T-helper 1 cell treated with Interleukin-12 subunit alpha and Interleukin-12 subunit beta and Interleukin-4 antibody, amounts not matched to agents 30 μg/mL and 1 μg/mL, for 36 hours (primary cell): ENCODE measurements at regions not wholly inside any gene's neighbourhood (a gene's known extent, or its start where the extent isn't known, plus 50 kb on each side); places are given as distances from the start of the nearest gene placed in this dataset.
"Not testable (repeated sequence)": the region's sequence is repeated elsewhere in the genome, so short reads cannot be mapped to it uniquely, and the experiment has no call there.

ENCODE experiments used
- H3K27ac Mint-ChIP-seq: one replicate; pipeline ENCODE4 v1.8.0; 2021; ENCODE audit warnings: mild to moderate bottlenecking, mixed read lengths
- H3K27me3 Mint-ChIP-seq: one replicate; pipeline ENCODE4 v1.8.0; 2021; ENCODE audit warnings: low read depth, mixed read lengths
- H3K36me3 Mint-ChIP-seq: one replicate; pipeline ENCODE4 v1.8.0; 2021; ENCODE audit warnings: low read depth, mixed read lengths
- H3K4me1 Mint-ChIP-seq: one replicate; pipeline ENCODE4 v1.8.0; 2021; ENCODE audit warnings: low read depth, mixed read lengths
- H3K4me3 Mint-ChIP-seq: one replicate; pipeline ENCODE4 v1.8.0; 2021; ENCODE audit warnings: mild to moderate bottlenecking, moderate library complexity, mixed read lengths
- H3K9me3 Mint-ChIP-seq: one replicate; pipeline ENCODE4 v1.8.0; 2021; ENCODE audit warnings: mixed read lengths

DNA sequence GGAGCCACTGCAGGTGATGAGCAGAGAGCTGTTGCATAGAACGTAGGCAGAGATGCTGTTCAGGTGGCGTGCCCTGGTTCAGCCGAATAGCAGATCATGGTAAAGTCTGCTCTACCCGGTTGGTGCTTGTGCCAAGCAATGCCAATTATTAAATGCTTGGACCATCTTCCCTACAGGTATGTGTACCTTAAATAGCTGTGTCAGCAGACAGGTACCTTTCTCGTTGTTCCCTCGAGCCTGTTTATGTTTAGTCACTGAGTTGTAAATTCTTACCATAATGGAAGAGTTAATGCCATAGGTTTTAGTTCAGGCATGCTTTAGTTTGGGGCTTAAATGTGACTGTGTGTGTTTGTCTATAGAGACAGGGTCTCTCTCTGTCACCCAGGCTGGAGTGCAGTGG is 112.5 kb upstream of the CPM start:
- H3K27ac Mint-ChIP-seq: no peak overlapping the region
- no peaks in the 10 kb centered on the region for H3K4me1 Mint-ChIP-seq
- no peak overlapping the region for H3K4me3 Mint-ChIP-seq
- no peaks in the 10 kb centered on the region for H3K9me3 Mint-ChIP-seq
- no peaks in the 10 kb centered on the region for H3K36me3 Mint-ChIP-seq
- H3K27me3 Mint-ChIP-seq: no peaks in the 10 kb centered on the region

DNA sequence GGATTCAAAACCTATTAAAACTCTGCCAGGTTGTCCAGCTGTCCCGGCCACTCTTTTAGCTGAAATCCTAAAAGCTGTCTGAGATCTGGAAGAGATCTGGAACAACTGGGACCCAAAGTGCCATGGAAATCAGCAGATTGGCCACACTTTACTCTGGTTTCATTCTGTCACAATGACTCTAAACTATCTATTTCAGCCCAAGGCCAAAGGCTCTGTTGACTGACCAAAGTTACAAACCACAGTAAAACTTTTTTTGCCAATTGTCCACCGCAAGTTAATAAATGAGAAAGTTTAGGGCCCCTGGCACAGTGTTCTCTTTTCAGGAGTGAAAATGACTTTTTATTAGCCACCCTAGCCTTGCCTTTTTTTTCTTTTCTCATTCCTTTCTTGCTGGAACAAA is 113.4 kb upstream of the CPM start:
- Mint-ChIP-seq H3K27ac (no peak overlapping the region), H3K9me3 (no peaks in the 10 kb centered on the region), H3K27me3 (no peaks in the 10 kb centered on the region), H3K36me3 (peaks cover 2% of the 10 kb centered on the region), H3K4me1 (no peaks in the 10 kb centered on the region), H3K4me3 (no peak overlapping the region)

DNA sequence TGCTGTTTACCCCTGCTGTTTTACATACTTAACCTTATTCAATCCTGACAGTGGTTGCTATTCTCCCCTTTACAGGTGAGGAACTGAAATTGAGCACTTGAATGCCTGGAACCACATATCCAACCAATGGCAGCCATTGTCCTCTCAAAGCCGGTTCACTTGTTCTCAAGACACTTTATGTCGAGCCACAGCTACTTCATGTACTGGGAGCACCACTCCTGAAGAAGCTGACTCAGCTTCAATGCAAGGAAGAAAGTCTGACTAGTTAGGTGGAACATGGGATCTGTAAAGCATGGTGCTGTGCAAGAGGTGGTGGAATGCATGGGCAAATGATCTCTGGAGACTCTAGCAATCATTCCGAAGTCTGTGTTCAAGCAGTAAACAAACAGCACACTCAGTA is 113.9 kb upstream of the CPM start:
- Mint-ChIP-seq H3K9me3 (no peaks in the 10 kb centered on the region), H3K4me1 (no peaks in the 10 kb centered on the region), H3K27ac (no peak overlapping the region), H3K36me3 (peaks cover 2% of the 10 kb centered on the region), H3K4me3 (no peak overlapping the region), H3K27me3 (no peaks in the 10 kb centered on the region)

DNA sequence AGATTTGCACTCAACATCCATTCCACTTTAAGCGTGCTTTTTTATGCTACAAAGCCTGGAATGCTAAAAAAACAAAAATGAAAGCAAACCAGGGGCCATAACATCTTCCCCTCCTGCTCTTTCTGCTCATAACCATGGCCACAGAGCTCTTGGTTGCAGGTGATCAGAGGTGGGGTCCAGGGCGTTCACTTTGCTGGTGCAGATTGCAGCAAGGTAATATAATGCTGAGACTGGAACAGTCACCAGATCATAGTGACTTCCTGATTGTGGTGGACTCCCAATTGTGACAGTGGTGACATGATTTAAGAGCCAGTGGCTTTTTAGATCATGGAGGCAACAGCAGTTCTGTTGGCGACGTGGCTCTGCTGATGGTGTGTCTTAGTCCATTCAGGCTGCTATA is 115.0 kb upstream of the CPM start:
- Mint-ChIP-seq H3K36me3 (peaks cover 2% of the 10 kb centered on the region), H3K4me1 (peaks cover 7% of the 10 kb centered on the region)

DNA sequence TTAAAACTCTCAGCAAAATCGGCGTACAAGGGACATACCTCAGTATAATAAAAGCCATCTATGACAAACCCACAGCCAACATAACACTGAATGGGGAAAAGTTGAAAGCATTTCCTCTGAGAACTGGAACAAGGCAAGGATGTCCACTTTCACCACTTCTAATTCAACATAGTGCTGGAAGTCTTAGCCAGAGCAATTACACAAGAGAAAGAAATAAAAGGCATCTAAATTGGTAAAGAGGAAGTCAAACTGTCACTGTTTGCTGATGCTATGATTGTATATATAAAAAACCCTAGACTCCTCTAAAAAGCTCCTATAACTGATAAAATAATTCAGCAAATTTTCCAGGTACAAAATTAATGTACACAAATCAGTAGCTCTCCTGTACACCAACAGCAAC is 116.9 kb upstream of the CPM start:
- H3K4me1 Mint-ChIP-seq: peaks cover 11% of the 10 kb centered on the region
- H3K4me3 Mint-ChIP-seq, H3K36me3 Mint-ChIP-seq, H3K27me3 Mint-ChIP-seq, H3K27ac Mint-ChIP-seq, H3K9me3 Mint-ChIP-seq: not testable (repeated sequence)

More for the DNA sequence above, 115.0 kb upstream of the CPM start:
- no peak overlapping the region for H3K27ac Mint-ChIP-seq
- H3K9me3 Mint-ChIP-seq: no peaks in the 10 kb centered on the region
- H3K27me3 Mint-ChIP-seq: no peaks in the 10 kb centered on the region
- no peak overlapping the region for H3K4me3 Mint-ChIP-seq

DNA sequence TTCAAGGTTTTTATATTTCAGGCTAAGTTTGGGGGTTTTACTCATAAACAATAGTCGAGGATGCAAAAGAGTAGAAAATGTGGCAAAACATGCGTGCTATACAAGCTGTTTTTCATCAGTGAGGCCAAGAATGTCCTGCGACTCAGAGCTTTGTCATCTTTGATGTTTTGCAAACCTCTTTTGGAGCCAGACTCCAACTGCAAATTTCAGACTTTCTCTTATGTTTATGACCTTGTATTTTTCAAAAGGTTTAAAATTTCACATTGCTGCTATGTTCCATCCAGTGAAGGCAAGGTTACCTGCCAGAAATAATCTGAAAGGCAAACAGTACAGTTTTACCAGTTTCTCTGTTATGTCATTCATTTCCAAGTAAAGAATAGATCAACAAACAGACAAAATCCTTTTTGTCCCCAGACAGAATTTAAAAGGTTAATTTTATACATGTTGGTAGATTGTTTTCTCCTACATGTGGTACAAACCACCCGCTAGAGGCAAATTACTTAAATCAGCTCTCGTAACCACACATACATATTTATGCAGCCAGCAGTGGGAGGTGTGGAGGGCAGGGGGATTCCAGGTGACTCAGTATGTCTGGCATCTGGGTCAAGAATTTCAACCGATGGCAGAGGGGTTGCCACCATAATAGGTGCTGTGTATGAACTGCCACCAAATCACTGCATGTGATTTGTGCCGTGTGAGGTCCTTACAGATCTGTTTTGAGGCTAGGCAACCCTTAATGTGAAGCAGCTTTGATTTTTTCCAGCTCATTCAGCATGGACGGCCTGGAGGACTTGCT is 119.8 kb upstream of the CPM start:
- Mint-ChIP-seq H3K36me3 (peaks cover 2% of the 10 kb centered on the region), H3K27ac (no peak overlapping the region), H3K4me3 (no peak overlapping the region), H3K27me3 (no peaks in the 10 kb centered on the region), H3K4me1 (peaks cover 14% of the 10 kb centered on the region), H3K9me3 (no peaks in the 10 kb centered on the region)

DNA sequence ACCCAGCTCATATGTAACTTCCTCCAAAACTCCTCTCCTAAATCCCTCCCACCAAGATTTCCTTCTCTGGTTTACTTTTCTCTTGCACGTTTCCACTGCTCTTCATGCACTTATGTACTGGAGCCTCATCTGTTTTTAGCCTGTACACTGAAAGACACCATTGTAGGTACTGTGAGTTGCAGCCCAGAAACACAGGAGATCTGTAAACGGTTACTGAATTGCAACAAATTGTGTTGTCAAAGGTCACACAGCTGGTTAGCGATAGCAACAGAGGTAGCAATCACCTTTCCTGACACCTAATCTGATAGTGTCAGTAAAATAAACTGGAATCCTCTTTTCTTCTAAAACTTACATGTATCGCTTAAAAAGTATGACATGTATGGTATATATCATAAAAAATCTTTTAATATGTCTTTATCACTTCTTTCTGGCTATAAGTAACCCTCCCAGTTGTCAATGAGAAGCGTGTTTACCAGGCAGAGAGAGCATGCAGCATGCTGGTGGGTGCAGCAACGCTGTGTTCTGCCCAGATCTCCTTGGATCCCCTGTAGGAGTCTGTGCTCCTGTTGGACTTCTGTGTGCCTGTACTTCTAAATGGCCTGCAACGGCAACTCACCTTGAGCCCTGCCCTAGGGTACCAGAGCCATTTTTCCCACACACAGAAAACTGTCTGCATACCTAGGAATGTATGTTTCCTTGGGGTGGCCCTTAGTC is 121.5 kb upstream of the CPM start:
- no peak overlapping the region for H3K27ac Mint-ChIP-seq

DNA sequence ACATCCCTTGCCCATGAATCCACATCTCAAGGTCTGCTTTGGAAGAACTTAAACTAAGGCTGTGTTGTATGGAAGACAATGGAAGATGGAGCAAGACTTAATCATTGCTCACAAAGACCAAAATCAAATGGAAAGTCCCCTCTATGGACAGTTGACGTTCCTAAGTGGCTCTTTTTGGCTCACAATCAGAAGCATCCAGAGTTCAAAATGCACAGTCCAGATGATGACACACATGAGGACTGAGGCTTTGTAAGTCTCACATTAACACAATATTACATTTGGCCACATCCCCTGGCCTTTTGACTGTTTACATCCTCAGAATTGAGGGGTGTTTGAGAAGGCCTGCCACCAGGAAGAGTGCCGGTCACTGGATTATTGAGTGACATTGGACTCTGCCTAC is 122.3 kb upstream of the CPM start:
- Mint-ChIP-seq H3K4me3 (no peak overlapping the region), H3K27me3 (no peaks in the 10 kb centered on the region), H3K36me3 (peaks cover 2% of the 10 kb centered on the region), H3K4me1 (peaks cover 22% of the 10 kb centered on the region), H3K27ac (no peak overlapping the region), H3K9me3 (no peaks in the 10 kb centered on the region)

More for the DNA sequence above, 121.5 kb upstream of the CPM start:
- H3K4me1 Mint-ChIP-seq: peaks cover 22% of the 10 kb centered on the region
- H3K36me3 Mint-ChIP-seq: peaks cover 2% of the 10 kb centered on the region
- no peaks in the 10 kb centered on the region for H3K9me3 Mint-ChIP-seq
- H3K4me3 Mint-ChIP-seq: no peak overlapping the region
- H3K27me3 Mint-ChIP-seq: no peaks in the 10 kb centered on the region

DNA sequence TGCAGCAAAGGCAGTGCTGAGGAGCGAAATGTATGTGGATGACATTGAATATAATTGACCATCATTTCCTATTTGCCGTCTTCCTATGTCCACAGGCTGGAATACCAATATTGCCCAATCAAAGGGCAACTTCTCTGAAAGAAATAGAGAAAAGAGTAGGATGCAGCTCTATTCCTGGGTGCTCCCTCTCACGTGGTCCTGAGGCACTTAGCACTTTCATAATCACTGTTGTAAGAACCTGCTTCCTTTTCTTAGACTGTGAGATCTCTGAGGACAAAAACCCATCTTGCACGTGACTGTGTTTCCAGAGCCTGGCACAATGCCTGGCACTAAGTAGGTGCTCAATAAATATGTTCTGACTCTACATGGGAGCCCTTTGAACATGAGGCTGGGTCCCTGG is 122.7 kb upstream of the CPM start:
- Mint-ChIP-seq H3K27ac (no peak overlapping the region), H3K4me3 (no peak overlapping the region), H3K4me1 (peaks cover 22% of the 10 kb centered on the region), H3K36me3 (peaks cover 2% of the 10 kb centered on the region), H3K27me3 (no peaks in the 10 kb centered on the region), H3K9me3 (no peaks in the 10 kb centered on the region)

DNA sequence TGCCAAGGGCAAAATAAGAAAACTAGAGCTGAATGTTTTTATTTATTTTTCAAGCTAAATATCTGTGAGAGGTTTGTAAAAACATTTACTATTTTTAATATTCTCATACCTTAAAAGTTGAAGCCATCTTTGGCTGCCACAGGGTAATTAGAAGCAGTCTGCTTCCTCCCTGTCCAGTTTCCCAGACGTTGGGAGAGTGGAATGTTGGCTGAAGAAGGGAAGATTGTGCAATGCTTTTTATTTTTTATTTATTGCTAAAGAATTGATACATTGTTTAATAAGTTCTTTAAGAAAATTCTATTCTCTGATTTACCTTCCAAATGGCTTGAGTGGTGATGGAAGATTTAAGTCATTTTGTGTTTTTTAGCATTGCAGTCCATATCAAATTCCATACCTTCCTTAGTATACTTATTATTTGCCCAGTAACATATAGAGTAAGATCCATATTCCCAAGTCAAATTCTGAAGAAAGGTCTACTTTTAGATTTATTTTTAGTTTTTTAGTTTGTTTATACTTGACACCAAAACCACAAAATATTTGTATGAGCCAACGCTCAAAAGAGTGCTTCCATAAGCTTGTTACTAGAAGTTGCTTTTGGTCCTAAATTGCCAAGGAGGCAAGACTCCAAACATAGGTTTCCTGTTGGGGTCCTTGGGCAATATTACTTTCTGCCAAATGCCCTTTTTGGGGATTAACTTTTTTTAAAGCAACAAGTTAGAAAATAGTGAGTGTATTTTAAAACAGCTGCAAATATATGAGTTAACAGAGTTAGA is 124.0 kb upstream of the CPM start:
- H3K36me3 Mint-ChIP-seq: no peaks in the 10 kb centered on the region
- H3K4me3 Mint-ChIP-seq: no peak overlapping the region
- H3K27ac Mint-ChIP-seq: no peak overlapping the region
- no peaks in the 10 kb centered on the region for H3K9me3 Mint-ChIP-seq
- peaks cover 22% of the 10 kb centered on the region for H3K4me1 Mint-ChIP-seq
- no peaks in the 10 kb centered on the region for H3K27me3 Mint-ChIP-seq

DNA sequence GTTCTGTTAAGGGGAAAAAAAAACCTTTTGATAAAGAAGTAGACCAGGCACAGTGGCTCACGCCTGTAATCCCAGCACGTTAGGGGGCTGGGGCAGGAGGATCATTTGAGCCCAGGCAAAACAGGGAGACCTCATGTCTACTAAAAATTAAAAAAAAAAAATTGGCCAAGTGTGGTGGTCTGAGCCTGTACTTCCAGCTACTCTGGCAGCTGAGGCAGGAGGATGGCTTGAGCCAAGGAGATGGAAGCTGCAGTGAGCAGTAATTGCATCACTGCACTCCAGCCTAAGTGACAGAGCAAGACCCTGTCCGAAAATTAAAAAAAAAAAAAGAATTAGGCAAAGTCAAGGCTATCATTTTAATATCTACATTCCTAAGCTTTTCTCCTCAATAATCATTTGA is 124.8 kb upstream of the CPM start:
- H3K4me1 Mint-ChIP-seq: peaks cover 18% of the 10 kb centered on the region

DNA sequence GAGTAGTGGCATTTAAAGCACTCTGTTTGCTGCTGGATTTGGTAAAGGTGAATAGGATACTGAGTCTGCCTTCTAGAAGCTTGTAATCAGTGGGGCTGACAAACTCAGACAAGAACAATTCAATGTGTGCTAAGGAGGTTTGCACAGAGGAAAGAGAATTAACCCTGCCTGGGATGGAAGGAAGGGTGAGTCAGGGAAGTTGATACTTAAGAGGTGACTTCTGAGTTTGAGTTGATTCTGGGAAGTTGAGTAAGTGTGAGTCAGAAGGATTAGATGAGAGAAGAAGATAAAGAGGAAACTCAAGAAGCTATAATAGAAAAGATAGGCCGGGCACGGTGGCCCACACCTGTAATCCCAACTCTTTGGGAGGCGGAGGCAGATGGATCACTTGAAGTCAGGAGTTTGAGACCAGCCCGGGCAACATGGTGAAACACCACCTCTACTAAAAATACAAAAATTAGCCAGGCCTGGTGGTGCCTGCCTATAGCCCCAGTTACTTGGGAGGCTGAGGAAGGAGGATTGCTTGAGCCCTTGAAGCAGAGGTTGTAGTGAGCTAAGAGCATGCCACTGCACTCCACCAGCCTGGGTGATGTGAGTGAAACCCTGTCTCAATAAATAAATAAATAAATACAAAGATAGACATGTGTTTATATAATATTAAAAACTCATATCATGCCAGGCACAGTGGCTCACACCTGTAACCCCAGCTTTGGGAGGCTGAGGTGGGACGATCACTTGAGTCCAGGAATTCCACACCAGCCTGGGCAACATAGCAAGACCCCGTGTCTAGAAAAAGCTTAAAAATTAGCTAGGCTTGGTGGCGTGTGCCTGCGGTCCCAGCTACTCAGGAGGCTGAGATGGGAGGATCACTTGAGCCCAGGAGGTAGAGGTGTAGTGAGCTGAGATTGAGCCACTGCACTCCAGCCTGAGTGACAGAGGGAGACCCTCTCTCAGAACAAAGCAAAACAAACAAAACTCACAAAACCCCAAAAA is 126.8 kb upstream of the CPM start:
- H3K27ac Mint-ChIP-seq: no peak overlapping the region
- no peaks in the 10 kb centered on the region for H3K9me3 Mint-ChIP-seq
- no peaks in the 10 kb centered on the region for H3K27me3 Mint-ChIP-seq
- peaks cover 11% of the 10 kb centered on the region for H3K4me1 Mint-ChIP-seq
- H3K36me3 Mint-ChIP-seq: no peaks in the 10 kb centered on the region
- no peak overlapping the region for H3K4me3 Mint-ChIP-seq

More for the DNA sequence above, 124.8 kb upstream of the CPM start:
- H3K36me3 Mint-ChIP-seq: no peaks in the 10 kb centered on the region
- H3K4me3 Mint-ChIP-seq: no peak overlapping the region
- no peaks in the 10 kb centered on the region for H3K9me3 Mint-ChIP-seq
- H3K27ac Mint-ChIP-seq: no peak overlapping the region
- no peaks in the 10 kb centered on the region for H3K27me3 Mint-ChIP-seq

DNA sequence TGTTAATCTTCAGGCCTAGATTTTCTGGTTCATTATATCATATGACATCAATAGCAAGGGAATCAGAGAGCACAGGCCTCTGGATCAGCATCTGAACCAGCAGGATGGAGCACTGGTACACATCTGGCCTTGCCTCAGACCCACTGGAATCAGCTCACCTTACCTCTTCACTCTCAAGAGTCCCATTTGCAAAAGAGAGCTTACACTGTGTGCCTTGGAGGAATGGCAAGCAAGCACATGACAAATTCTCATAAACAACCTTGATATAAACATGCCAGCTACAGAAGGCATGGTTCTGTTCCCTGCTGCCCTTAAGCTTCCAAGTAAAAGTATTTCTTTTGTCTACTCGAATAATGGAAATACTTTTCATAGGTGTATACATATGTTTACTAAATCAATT is 128.6 kb upstream of the CPM start:
- H3K4me3 Mint-ChIP-seq: no peak overlapping the region
- H3K27ac Mint-ChIP-seq: no peak overlapping the region
- no peaks in the 10 kb centered on the region for H3K36me3 Mint-ChIP-seq
- no peaks in the 10 kb centered on the region for H3K27me3 Mint-ChIP-seq
- peaks cover 8% of the 10 kb centered on the region for H3K4me1 Mint-ChIP-seq
- H3K9me3 Mint-ChIP-seq: no peaks in the 10 kb centered on the region
